Gastrocnemius medialis (tissue), 4 donors: ENCODE measurements at regions not wholly inside any gene's neighbourhood (a gene's known extent, or its start where the extent isn't known, plus 50 kb on each side); places are given as distances from the start of the nearest gene placed in this dataset.

Experiments
- POLR2A ChIP-seq, 2 donors: fragments of 450-650 bp; IDR thresholded peaks; one replicate each; pipeline ENCODE4 v1.6.1; 2017; ENCODE audit warnings: antibody characterized with exemption in 2 of 2, mild to moderate bottlenecking in 2 of 2, moderate library complexity in 2 of 2
- TF ChIP-seq, protein P1 (sequence below), 5 experiments: fragments of 450-650 bp in 3 of 5; fragments of 200-600 bp in 2 of 5; sonication (generic) in 2 of 5; IDR thresholded peaks in 4 of 5; conservative IDR thresholded peaks in 1 of 5; 1 replicate in 4 of 5; 2 replicates in 1 of 5; pipeline ENCODE4 v1.5.1; 2016 to 2019; ENCODE audit warnings: antibody characterized with exemption in 5 of 5, mild to moderate bottlenecking in 3 of 5, moderate library complexity in 3 of 5

DNA sequence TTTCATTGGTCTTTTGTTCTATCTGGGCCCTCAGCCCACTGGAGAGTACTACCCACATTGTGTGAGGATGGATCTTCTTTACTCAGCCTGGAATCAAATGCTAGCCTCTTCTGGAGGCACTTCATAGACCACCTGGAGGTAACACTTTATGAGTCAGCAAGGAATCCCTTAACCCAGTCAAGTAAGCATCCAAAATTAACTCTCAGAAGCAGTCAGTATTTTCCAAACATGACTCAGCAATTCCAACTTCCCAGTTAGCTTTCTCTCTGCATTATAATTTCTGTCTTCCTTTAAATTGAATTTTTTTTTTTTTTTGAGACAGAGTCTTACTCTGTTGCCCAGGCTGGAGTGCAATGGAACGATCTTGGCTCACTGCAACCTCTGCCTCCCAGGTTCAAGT lies 142.7 kb downstream of the ACKR3 start:
- TF ChIP-seq, protein P1, sequence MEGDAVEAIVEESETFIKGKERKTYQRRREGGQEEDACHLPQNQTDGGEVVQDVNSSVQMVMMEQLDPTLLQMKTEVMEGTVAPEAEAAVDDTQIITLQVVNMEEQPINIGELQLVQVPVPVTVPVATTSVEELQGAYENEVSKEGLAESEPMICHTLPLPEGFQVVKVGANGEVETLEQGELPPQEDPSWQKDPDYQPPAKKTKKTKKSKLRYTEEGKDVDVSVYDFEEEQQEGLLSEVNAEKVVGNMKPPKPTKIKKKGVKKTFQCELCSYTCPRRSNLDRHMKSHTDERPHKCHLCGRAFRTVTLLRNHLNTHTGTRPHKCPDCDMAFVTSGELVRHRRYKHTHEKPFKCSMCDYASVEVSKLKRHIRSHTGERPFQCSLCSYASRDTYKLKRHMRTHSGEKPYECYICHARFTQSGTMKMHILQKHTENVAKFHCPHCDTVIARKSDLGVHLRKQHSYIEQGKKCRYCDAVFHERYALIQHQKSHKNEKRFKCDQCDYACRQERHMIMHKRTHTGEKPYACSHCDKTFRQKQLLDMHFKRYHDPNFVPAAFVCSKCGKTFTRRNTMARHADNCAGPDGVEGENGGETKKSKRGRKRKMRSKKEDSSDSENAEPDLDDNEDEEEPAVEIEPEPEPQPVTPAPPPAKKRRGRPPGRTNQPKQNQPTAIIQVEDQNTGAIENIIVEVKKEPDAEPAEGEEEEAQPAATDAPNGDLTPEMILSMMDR (IDR thresholded peaks at IDR 0.05 in 4 of 5, conservative IDR thresholded peaks at IDR 0.05 in 1 of 5), result no peak
- no peak for TF ChIP-seq POLR2A (IDR thresholded peaks at IDR 0.05)
